ENCODE measurements at regions not wholly inside any gene's neighbourhood (a gene's known extent, or its start where the extent isn't known, plus 50 kb on each side); places are given as distances from the start of the nearest gene placed in this dataset.

- H3K4me3 ChIP-seq (ENCODE audit: low read depth, low read length): no peak overlapping the region
- DNase-seq (ENCODE audit: low read depth): no peak
- TF ChIP-seq CTCF (conservative IDR thresholded peaks at IDR 0.05; ENCODE audit: low read depth, low read length): no peak
These were observed 124.6 kb downstream of the FOXB1 start for GRCh38 chr15:60128710-60129109.

GRCh38 chr15:60130398-60130797 is 126.3 kb downstream of the FOXB1 start:
- TF ChIP-seq CTCF (conservative IDR thresholded peaks at IDR 0.05; ENCODE audit: low read depth, low read length): no peak
- DNase-seq (ENCODE audit: low read depth): no peak
- H3K4me3 ChIP-seq (ENCODE audit: low read depth, low read length): no peak overlapping the region

GRCh38 chr15:60130821-60131220 is 126.7 kb downstream of the FOXB1 start:
- TF ChIP-seq CTCF (conservative IDR thresholded peaks at IDR 0.05; ENCODE audit: low read depth, low read length): no peak
- no peak for DNase-seq (ENCODE audit: low read depth)
- H3K4me3 ChIP-seq (ENCODE audit: low read depth, low read length): no peak overlapping the region

GRCh38 chr15:60134609-60135008 is 130.5 kb downstream of the FOXB1 start:
- DNase-seq (ENCODE audit: low read depth): no peak
- no peak overlapping the region for H3K4me3 ChIP-seq (ENCODE audit: low read depth, low read length)
- peak; percentile 65 for TF ChIP-seq CTCF (conservative IDR thresholded peaks at IDR 0.05; ENCODE audit: low read depth, low read length)

GRCh38 chr15:60135961-60136360 is 131.8 kb downstream of the FOXB1 start:
- no peak for DNase-seq (ENCODE audit: low read depth)
- TF ChIP-seq CTCF (conservative IDR thresholded peaks at IDR 0.05; ENCODE audit: low read depth, low read length): no peak
- H3K4me3 ChIP-seq (ENCODE audit: low read depth, low read length): no peak overlapping the region

- TF ChIP-seq CTCF (conservative IDR thresholded peaks at IDR 0.05; ENCODE audit: low read depth, low read length): no peak
- no peak overlapping the region for H3K4me3 ChIP-seq (ENCODE audit: low read depth, low read length)
- no peak for DNase-seq (ENCODE audit: low read depth)
These were observed 133.7 kb downstream of the FOXB1 start for GRCh38 chr15:60137711-60138396.

- no peak for DNase-seq (ENCODE audit: low read depth)
- no peak for TF ChIP-seq CTCF (conservative IDR thresholded peaks at IDR 0.05; ENCODE audit: low read depth, low read length)
- no peak overlapping the region for H3K4me3 ChIP-seq (ENCODE audit: low read depth, low read length)
These were observed 134.4 kb downstream of the FOXB1 start for GRCh38 chr15:60138397-60138968.
